ENCODE measurements at regions not wholly inside any gene's neighbourhood (a gene's known extent, or its start where the extent isn't known, plus 50 kb on each side); places are given as distances from the start of the nearest gene placed in this dataset.

GRCh38 chr13:58908019-58908679, 1255.6 kb downstream of the DIAPH3 start (continued):
- TF ChIP-seq TAF1 (conservative IDR thresholded peaks at IDR 0.05) (no peak), HNF4G (IDR thresholded peaks at IDR 0.05) (no peak), JUND (IDR thresholded peaks at IDR 0.05) (no peak)

DNA sequence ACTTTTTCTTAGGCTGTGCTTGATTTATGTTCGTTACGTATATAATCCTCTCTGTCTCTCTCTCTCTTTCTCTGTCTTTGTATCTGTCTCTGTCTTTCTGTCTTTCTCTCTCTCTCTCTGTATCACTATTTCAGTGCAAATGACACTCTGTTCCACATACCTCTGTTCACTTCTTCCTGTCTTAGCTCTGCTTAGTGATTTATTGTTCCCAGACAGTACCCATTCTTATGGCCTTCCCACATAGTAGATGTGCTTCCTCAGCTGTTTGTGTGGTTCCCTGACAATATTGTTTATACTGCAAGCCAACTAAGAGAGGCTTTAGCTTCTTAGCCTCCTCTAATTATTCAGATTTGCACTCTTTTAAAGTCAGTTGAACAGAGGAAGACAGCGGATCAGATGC, 1244.2 kb downstream of the DIAPH3 start:
- H3K4me3 ChIP-seq (ENCODE audit: low read depth in 1 of 3, low read length in 3 of 3), result no peak overlapping the region
- no peaks in the 10 kb centered on the region for H3K9me3 ChIP-seq (ENCODE audit: control insufficient read depth in 4 of 4, low read length in 3 of 4)
- no peak overlapping the region for H3K27ac ChIP-seq (ENCODE audit: low read depth in 1 of 2, low read length in 2 of 2)
- WGBS, result 85% methylated on average over 3 of the region's 3 CpGs
- no peaks in the 10 kb centered on the region for H3K27me3 ChIP-seq (ENCODE audit: control insufficient read depth in 4 of 4, insufficient read depth in 4 of 4, low read length in 3 of 4)
- H3K4me1 ChIP-seq (ENCODE audit: control insufficient read depth in 4 of 4, insufficient read depth in 4 of 4, low read length in 3 of 4), result no peaks in the 10 kb centered on the region
- H3K36me3 ChIP-seq (ENCODE audit: control insufficient read depth in 4 of 4, insufficient read depth in 3 of 4, low read depth in 1 of 4, low read length in 3 of 4), result no peaks in the 10 kb centered on the region
- TF ChIP-seq FOXA1 (IDR thresholded peaks at IDR 0.05) (no peak), TAF1 (conservative IDR thresholded peaks at IDR 0.05) (no peak), HNF4G (IDR thresholded peaks at IDR 0.05) (no peak)
- TF ChIP-seq, protein P1, sequence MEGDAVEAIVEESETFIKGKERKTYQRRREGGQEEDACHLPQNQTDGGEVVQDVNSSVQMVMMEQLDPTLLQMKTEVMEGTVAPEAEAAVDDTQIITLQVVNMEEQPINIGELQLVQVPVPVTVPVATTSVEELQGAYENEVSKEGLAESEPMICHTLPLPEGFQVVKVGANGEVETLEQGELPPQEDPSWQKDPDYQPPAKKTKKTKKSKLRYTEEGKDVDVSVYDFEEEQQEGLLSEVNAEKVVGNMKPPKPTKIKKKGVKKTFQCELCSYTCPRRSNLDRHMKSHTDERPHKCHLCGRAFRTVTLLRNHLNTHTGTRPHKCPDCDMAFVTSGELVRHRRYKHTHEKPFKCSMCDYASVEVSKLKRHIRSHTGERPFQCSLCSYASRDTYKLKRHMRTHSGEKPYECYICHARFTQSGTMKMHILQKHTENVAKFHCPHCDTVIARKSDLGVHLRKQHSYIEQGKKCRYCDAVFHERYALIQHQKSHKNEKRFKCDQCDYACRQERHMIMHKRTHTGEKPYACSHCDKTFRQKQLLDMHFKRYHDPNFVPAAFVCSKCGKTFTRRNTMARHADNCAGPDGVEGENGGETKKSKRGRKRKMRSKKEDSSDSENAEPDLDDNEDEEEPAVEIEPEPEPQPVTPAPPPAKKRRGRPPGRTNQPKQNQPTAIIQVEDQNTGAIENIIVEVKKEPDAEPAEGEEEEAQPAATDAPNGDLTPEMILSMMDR (IDR thresholded peaks at IDR 0.05; ENCODE audit: low read depth, low read length, missing input control), result no peak
- no peak overlapping the region for H3K9ac ChIP-seq (ENCODE audit: low read depth in 1 of 2, low read length in 2 of 2)
- no peak for DNase-seq (ENCODE audit: low spot score)

GRCh38 chr13:58921129-58921528, 1242.6 kb downstream of the DIAPH3 start:
- no peak overlapping the region for H3K4me3 ChIP-seq (ENCODE audit: low read depth in 1 of 3, low read length in 3 of 3)
- H3K4me1 ChIP-seq (ENCODE audit: control insufficient read depth in 4 of 4, insufficient read depth in 4 of 4, low read length in 3 of 4), result no peaks in the 10 kb centered on the region
- H3K9me3 ChIP-seq (ENCODE audit: control insufficient read depth in 4 of 4, low read length in 3 of 4), result peaks cover 0 to 3% (median 0%) of the 10 kb centered on the region in 4 donors
- TF ChIP-seq, protein P2, sequence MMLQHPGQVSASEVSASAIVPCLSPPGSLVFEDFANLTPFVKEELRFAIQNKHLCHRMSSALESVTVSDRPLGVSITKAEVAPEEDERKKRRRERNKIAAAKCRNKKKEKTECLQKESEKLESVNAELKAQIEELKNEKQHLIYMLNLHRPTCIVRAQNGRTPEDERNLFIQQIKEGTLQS (IDR thresholded peaks at IDR 0.05), result no peak
- TF ChIP-seq RAD21 (IDR thresholded peaks at IDR 0.05) (no peak), HNF4A (conservative IDR thresholded peaks at IDR 0.05) (no peak), TAF1 (conservative IDR thresholded peaks at IDR 0.05) (no peak), REST (IDR thresholded peaks at IDR 0.05) (no peak), HNF4G (IDR thresholded peaks at IDR 0.05) (no peak), YY1 (IDR thresholded peaks at IDR 0.05) (no peak), FOXA2 (IDR thresholded peaks at IDR 0.05) (no peak), ZBTB33 (IDR thresholded peaks at IDR 0.05) (no peak), JUND (IDR thresholded peaks at IDR 0.05) (no peak), NR2F2 (IDR thresholded peaks at IDR 0.05) (no peak), RXRA (IDR thresholded peaks at IDR 0.05) (no peak), MAX (IDR thresholded peaks at IDR 0.05) (no peak), GABPA (IDR thresholded peaks at IDR 0.05 in 1 of 2, conservative IDR thresholded peaks at IDR 0.05 in 1 of 2) (no peak)
- TF ChIP-seq, protein P1 (IDR thresholded peaks at IDR 0.05; ENCODE audit: low read depth, low read length, missing input control), result no peak
- no peaks in the 10 kb centered on the region for H3K36me3 ChIP-seq (ENCODE audit: control insufficient read depth in 4 of 4, insufficient read depth in 3 of 4, low read depth in 1 of 4, low read length in 3 of 4)
- 79% methylated on average over 3 of the region's 3 CpGs for WGBS
- H3K9ac ChIP-seq (ENCODE audit: low read depth in 1 of 2, low read length in 2 of 2), result no peak overlapping the region
- no peak for DNase-seq (ENCODE audit: low spot score)
- H3K27me3 ChIP-seq (ENCODE audit: control insufficient read depth in 4 of 4, insufficient read depth in 4 of 4, low read length in 3 of 4), result no peaks in the 10 kb centered on the region
- H3K27ac ChIP-seq (ENCODE audit: low read depth in 1 of 2, low read length in 2 of 2), result no peak overlapping the region
